Coronary artery (tissue), 2 donors: ENCODE measurements at regions not wholly inside any gene's neighbourhood (a gene's known extent, or its start where the extent isn't known, plus 50 kb on each side); places are given as distances from the start of the nearest gene placed in this dataset.
A peak's percentile ranks its signal among the peaks of the same experiment; 100 is the strongest.

Experiments
- DNase-seq: peaks from one replicate; pipeline ENCODE4 v3.0.0-alpha.2; 2017; ENCODE audit warnings: low spot score
- H3K27ac ChIP-seq, 2 donors: fragments of 200-600 bp; sonication (generic); one replicate each; pipeline ENCODE4 v1.5.1; 2016 to 2019
- H3K4me3 ChIP-seq: fragments of 200-600 bp; sonication (generic); 2 replicates; pipeline ENCODE4 v1.5.1; 2016; ENCODE audit warnings: mild to moderate bottlenecking, moderate library complexity
- CTCF ChIP-seq: fragments of 200-600 bp; sonication (generic); IDR thresholded peaks from one replicate; pipeline ENCODE4 v1.5.1; 2019; ENCODE audit warnings: antibody characterized with exemption

GRCh38 chr15:39381517-39381916 lies 199.4 kb upstream of the THBS1 start:
- no peak overlapping the region for H3K27ac ChIP-seq
- no peak for DNase-seq
- no peak for TF ChIP-seq CTCF
- H3K4me3 ChIP-seq: no peak overlapping the region

DNA sequence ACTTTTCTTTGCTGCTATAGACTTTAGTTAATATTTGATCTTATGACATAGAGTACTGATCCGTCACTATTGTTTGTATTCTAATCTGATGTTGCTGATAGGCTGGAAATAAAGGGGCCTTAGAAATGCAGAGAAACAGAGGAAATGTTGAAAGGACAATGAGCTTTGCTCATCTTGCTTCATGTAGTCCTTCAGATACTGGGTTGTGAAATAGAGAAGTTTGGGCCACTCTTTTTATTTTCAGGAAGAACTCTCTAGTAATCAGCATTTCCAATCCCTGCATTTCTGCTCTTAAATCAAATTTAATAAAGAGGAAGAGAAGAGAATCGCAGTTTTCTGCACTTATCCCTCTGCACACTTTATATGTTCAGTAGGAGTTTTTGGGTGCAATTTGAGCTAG lies 192.8 kb upstream of the THBS1 start:
- Histone ChIP-seq H3K27ac (peak overlapping the region in 1 of 2 donors; percentile 48), H3K4me3 (no peak overlapping the region)
- no peak for TF ChIP-seq CTCF
- DNase-seq: no peak

- TF ChIP-seq CTCF: no peak
- DNase-seq: no peak
- H3K4me3 ChIP-seq: no peak overlapping the region
- no peak overlapping the region for H3K27ac ChIP-seq
Observed at GRCh38 chr15:39391230-39391629, 189.6 kb upstream of the THBS1 start.

GRCh38 chr15:39392469-39393047 lies 188.3 kb upstream of the THBS1 start:
- no peak overlapping the region for H3K27ac ChIP-seq
- no peak for TF ChIP-seq CTCF
- DNase-seq: no peak
- H3K4me3 ChIP-seq: no peak overlapping the region

DNA sequence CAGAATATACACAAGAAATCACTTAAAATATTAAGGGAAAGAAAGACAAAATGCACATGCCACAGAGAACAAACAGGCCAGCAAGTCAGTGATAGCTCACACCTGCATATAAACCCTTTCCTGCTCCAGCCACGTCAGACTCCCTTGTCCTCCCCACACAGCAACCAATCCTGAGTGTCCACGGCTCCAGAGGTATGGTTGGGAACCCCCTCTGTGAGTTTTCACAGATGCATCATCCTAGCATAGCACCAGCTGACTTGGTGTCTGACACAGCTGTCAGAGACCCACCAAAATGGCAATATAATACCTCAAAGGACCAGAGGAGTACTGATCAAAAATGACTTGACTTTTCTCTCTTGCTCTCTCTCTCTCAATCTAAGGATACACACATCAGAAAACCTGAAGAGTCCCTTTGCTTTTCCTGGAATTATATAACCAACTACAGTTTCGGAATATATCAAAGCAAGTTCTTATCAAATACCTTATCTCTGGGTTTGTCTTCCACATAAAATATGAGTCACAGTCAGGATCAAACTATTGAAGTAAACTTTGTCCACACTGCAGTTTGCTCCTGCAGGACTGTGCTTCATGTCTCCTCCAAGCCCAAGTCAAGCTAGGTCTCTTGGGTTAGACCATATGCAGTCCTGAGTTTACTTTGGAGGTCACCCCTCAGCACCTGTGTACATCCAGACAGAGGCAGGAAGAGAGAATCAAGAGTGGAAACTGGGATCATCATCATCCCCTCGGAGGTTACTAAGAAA lies 187.1 kb upstream of the THBS1 start:
- TF ChIP-seq CTCF: no peak
- no peak for DNase-seq
- Histone ChIP-seq H3K27ac (no peak overlapping the region), H3K4me3 (no peak overlapping the region)

DNA sequence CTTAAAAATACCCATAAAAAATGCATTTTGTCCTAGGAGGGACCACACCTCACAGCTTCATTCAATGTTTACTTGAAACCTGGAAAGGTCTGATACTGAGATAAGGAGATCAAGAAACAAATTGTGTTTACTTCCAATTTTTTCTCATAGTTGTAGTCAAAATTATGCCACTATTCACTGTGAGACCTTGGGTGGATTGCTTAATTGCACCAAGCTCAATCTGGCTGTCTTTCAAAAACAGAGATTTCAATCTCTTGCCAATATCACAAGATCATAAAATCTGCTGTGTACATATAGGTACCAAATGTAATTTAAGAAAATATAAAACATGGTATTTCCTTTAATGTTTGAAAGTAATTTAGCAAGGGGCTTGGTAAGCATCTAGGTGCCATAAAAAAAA lies 186.4 kb upstream of the THBS1 start:
- Histone ChIP-seq H3K4me3 (no peak overlapping the region), H3K27ac (no peak overlapping the region)
- no peak for DNase-seq
- TF ChIP-seq CTCF: no peak

GRCh38 chr15:39396979-39397615 lies 183.8 kb upstream of the THBS1 start:
- Histone ChIP-seq H3K4me3 (no peak overlapping the region), H3K27ac (no peak overlapping the region)
- TF ChIP-seq CTCF: no peak
- no peak for DNase-seq
